ENCODE measurements at regions not wholly inside any gene's neighbourhood (a gene's known extent, or its start where the extent isn't known, plus 50 kb on each side); places are given as distances from the start of the nearest gene placed in this dataset.

- FAIRE-seq (no peak), DNase-seq (ENCODE audit: insufficient read length, low spot score) (no peak)
- TF ChIP-seq POU2F2 (IDR thresholded peaks at IDR 0.05; ENCODE audit: low read depth, low read length) (no peak), POLR2AphosphoS5 (IDR thresholded peaks at IDR 0.05; ENCODE audit: low read depth, low read length) (no peak), TAF1 (IDR thresholded peaks at IDR 0.05; ENCODE audit: low read depth, low read length) (no peak), SPI1 (IDR thresholded peaks at IDR 0.05; ENCODE audit: low read depth, low read length) (no peak), POLR2A (IDR thresholded peaks at IDR 0.05; ENCODE audit: low read depth, low read length) (no peak)
Observed at GRCh38 chr7:26038201-26038990, 113.6 kb upstream of the NFE2L3 start.

GRCh38 chr7:26040085-26040484 lies 111.9 kb upstream of the NFE2L3 start:
- TF ChIP-seq POU2F2 (IDR thresholded peaks at IDR 0.05; ENCODE audit: low read depth, low read length) (no peak), POLR2AphosphoS5 (IDR thresholded peaks at IDR 0.05; ENCODE audit: low read depth, low read length) (no peak), PAX5 (IDR thresholded peaks at IDR 0.05; ENCODE audit: insufficient read depth, low read length, severe bottlenecking) (no peak), TAF1 (IDR thresholded peaks at IDR 0.05; ENCODE audit: low read depth, low read length) (no peak), POLR2A (IDR thresholded peaks at IDR 0.05; ENCODE audit: low read depth, low read length) (no peak), SPI1 (IDR thresholded peaks at IDR 0.05; ENCODE audit: low read depth, low read length) (no peak)
- no peak for FAIRE-seq
- DNase-seq (ENCODE audit: insufficient read length, low spot score): no peak

DNA sequence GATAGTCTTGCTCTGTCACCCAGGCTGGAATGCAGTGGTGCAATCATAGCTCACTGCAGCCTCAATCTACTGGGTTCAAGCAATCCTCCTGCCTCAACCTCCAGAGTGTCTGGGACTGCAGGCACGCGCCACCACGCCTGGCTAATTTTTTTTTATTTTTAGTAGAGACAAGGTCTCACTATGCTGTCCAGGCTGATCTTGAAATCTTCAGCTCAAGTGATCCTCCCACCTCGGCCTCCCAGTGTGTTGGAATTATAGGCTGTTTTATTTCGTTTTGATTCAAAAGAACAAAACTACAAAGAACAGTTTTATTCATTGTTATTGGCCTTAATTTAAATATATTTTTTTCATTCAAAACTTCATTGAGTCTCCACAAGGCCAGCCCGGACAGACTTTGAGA lies 109.8 kb upstream of the NFE2L3 start:
- TF ChIP-seq POLR2A (IDR thresholded peaks at IDR 0.05; ENCODE audit: low read depth, low read length) (no peak), POLR2AphosphoS5 (IDR thresholded peaks at IDR 0.05; ENCODE audit: low read depth, low read length) (no peak), POU2F2 (IDR thresholded peaks at IDR 0.05; ENCODE audit: low read depth, low read length) (no peak), TAF1 (IDR thresholded peaks at IDR 0.05; ENCODE audit: low read depth, low read length) (no peak), SPI1 (IDR thresholded peaks at IDR 0.05; ENCODE audit: low read depth, low read length) (no peak), PAX5 (IDR thresholded peaks at IDR 0.05; ENCODE audit: insufficient read depth, low read length, severe bottlenecking) (no peak)
- DNase-seq (ENCODE audit: insufficient read length, low spot score) (no peak), FAIRE-seq (no peak)

GRCh38 chr7:26043801-26044200 lies 108.2 kb upstream of the NFE2L3 start:
- TF ChIP-seq POLR2A (IDR thresholded peaks at IDR 0.05; ENCODE audit: low read depth, low read length): no peak
- TF ChIP-seq TAF1 (IDR thresholded peaks at IDR 0.05; ENCODE audit: low read depth, low read length): no peak
- DNase-seq (ENCODE audit: insufficient read length, low spot score): no peak
- FAIRE-seq: no peak

- FAIRE-seq: no peak
- no peak for TF ChIP-seq TAF1 (IDR thresholded peaks at IDR 0.05; ENCODE audit: low read depth, low read length)
- TF ChIP-seq POU2F2 (IDR thresholded peaks at IDR 0.05; ENCODE audit: low read depth, low read length): no peak
- no peak for TF ChIP-seq PAX5 (IDR thresholded peaks at IDR 0.05; ENCODE audit: insufficient read depth, low read length, severe bottlenecking)
- no peak for TF ChIP-seq POLR2A (IDR thresholded peaks at IDR 0.05; ENCODE audit: low read depth, low read length)
- TF ChIP-seq SPI1 (IDR thresholded peaks at IDR 0.05; ENCODE audit: low read depth, low read length): no peak
- TF ChIP-seq POLR2AphosphoS5 (IDR thresholded peaks at IDR 0.05; ENCODE audit: low read depth, low read length): no peak
- DNase-seq (ENCODE audit: insufficient read length, low spot score): no peak
Observed at GRCh38 chr7:26044320-26044719, 107.7 kb upstream of the NFE2L3 start.

GRCh38 chr7:26046150-26046549 lies 105.8 kb upstream of the NFE2L3 start:
- DNase-seq (ENCODE audit: insufficient read length, low spot score) (no peak), FAIRE-seq (no peak)
- TF ChIP-seq POLR2A (IDR thresholded peaks at IDR 0.05; ENCODE audit: low read depth, low read length): no peak
- no peak for TF ChIP-seq PAX5 (IDR thresholded peaks at IDR 0.05; ENCODE audit: insufficient read depth, low read length, severe bottlenecking)
- no peak for TF ChIP-seq TAF1 (IDR thresholded peaks at IDR 0.05; ENCODE audit: low read depth, low read length)
- no peak for TF ChIP-seq POU2F2 (IDR thresholded peaks at IDR 0.05; ENCODE audit: low read depth, low read length)
- TF ChIP-seq POLR2AphosphoS5 (IDR thresholded peaks at IDR 0.05; ENCODE audit: low read depth, low read length): no peak
- no peak for TF ChIP-seq SPI1 (IDR thresholded peaks at IDR 0.05; ENCODE audit: low read depth, low read length)

- TF ChIP-seq SPI1 (IDR thresholded peaks at IDR 0.05; ENCODE audit: low read depth, low read length) (no peak), TAF1 (IDR thresholded peaks at IDR 0.05; ENCODE audit: low read depth, low read length) (no peak), POLR2AphosphoS5 (IDR thresholded peaks at IDR 0.05; ENCODE audit: low read depth, low read length) (no peak), PAX5 (IDR thresholded peaks at IDR 0.05; ENCODE audit: insufficient read depth, low read length, severe bottlenecking) (no peak), POLR2A (IDR thresholded peaks at IDR 0.05; ENCODE audit: low read depth, low read length) (no peak), POU2F2 (IDR thresholded peaks at IDR 0.05; ENCODE audit: low read depth, low read length) (no peak)
- DNase-seq (ENCODE audit: insufficient read length, low spot score) (no peak), FAIRE-seq (no peak)
Observed at GRCh38 chr7:26046878-26047277, 105.1 kb upstream of the NFE2L3 start.

- no peak for FAIRE-seq
Observed at GRCh38 chr7:26048663-26049062, 103.3 kb upstream of the NFE2L3 start.

GRCh38 chr7:26049081-26049480 lies 102.9 kb upstream of the NFE2L3 start:
- TF ChIP-seq POLR2A (IDR thresholded peaks at IDR 0.05; ENCODE audit: low read depth, low read length) (no peak), TAF1 (IDR thresholded peaks at IDR 0.05; ENCODE audit: low read depth, low read length) (no peak), POLR2AphosphoS5 (IDR thresholded peaks at IDR 0.05; ENCODE audit: low read depth, low read length) (no peak), SPI1 (IDR thresholded peaks at IDR 0.05; ENCODE audit: low read depth, low read length) (no peak), PAX5 (IDR thresholded peaks at IDR 0.05; ENCODE audit: insufficient read depth, low read length, severe bottlenecking) (no peak), POU2F2 (IDR thresholded peaks at IDR 0.05; ENCODE audit: low read depth, low read length) (no peak)
- no peak for DNase-seq (ENCODE audit: insufficient read length, low spot score)
- no peak for FAIRE-seq

More at GRCh38 chr7:26048663-26049062, 103.3 kb upstream of the NFE2L3 start:
- DNase-seq (ENCODE audit: insufficient read length, low spot score): no peak
- TF ChIP-seq POLR2A (IDR thresholded peaks at IDR 0.05; ENCODE audit: low read depth, low read length) (no peak), POU2F2 (IDR thresholded peaks at IDR 0.05; ENCODE audit: low read depth, low read length) (no peak)

DNA sequence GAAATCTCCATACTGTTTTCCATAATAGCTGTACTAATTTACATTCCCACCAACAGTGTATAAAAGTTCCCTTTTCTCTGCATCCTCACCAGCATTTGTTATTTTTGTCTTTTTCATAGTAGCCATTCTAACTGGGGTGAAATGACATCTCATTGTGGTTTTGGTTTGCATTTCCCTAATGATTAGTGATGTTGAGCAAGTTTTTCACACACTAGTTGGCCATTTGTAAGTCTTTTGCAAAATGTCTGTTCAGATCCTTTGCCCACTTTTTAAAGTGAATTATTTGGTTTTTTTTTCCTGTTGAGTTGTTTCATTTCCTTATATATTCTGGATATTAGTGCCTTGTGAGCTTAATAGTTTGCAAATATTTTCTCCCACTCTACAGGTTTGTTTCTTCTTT lies 101.0 kb upstream of the NFE2L3 start:
- TF ChIP-seq PAX5 (IDR thresholded peaks at IDR 0.05; ENCODE audit: insufficient read depth, low read length, severe bottlenecking): no peak
- TF ChIP-seq POLR2AphosphoS5 (IDR thresholded peaks at IDR 0.05; ENCODE audit: low read depth, low read length): no peak
- no peak for TF ChIP-seq POU2F2 (IDR thresholded peaks at IDR 0.05; ENCODE audit: low read depth, low read length)
- TF ChIP-seq SPI1 (IDR thresholded peaks at IDR 0.05; ENCODE audit: low read depth, low read length): no peak
- no peak for DNase-seq (ENCODE audit: insufficient read length, low spot score)
- FAIRE-seq: no peak
